ENCODE measurements at regions not wholly inside any gene's neighbourhood (a gene's known extent, or its start where the extent isn't known, plus 50 kb on each side); places are given as distances from the start of the nearest gene placed in this dataset.

GRCh38 chrX:121457096-121457495 lies 409.7 kb downstream of the GLUD2 start:
- TF ChIP-seq, protein P1, sequence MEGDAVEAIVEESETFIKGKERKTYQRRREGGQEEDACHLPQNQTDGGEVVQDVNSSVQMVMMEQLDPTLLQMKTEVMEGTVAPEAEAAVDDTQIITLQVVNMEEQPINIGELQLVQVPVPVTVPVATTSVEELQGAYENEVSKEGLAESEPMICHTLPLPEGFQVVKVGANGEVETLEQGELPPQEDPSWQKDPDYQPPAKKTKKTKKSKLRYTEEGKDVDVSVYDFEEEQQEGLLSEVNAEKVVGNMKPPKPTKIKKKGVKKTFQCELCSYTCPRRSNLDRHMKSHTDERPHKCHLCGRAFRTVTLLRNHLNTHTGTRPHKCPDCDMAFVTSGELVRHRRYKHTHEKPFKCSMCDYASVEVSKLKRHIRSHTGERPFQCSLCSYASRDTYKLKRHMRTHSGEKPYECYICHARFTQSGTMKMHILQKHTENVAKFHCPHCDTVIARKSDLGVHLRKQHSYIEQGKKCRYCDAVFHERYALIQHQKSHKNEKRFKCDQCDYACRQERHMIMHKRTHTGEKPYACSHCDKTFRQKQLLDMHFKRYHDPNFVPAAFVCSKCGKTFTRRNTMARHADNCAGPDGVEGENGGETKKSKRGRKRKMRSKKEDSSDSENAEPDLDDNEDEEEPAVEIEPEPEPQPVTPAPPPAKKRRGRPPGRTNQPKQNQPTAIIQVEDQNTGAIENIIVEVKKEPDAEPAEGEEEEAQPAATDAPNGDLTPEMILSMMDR (IDR thresholded peaks at IDR 0.05; ENCODE audit: low read depth, low read length, poor library complexity, severe bottlenecking) = peak; percentile 22
- no peak for TF ChIP-seq EZH2phosphoT487 (IDR thresholded peaks at IDR 0.05; ENCODE audit: borderline replicate concordance, low read length)
